NCI-H2107 (cell line): ENCODE measurements at regions not wholly inside any gene's neighbourhood (a gene's known extent, or its start where the extent isn't known, plus 50 kb on each side); places are given as distances from the start of the nearest gene placed in this dataset.
"Not testable (repeated sequence)": the region's sequence is repeated elsewhere in the genome, so short reads cannot be mapped to it uniquely, and the experiment has no call there.

Source experiments
- DNase-seq: peaks from one replicate; lab custom pipeline; 2025; lab: John Stamatoyannopoulos, UW

DNA sequence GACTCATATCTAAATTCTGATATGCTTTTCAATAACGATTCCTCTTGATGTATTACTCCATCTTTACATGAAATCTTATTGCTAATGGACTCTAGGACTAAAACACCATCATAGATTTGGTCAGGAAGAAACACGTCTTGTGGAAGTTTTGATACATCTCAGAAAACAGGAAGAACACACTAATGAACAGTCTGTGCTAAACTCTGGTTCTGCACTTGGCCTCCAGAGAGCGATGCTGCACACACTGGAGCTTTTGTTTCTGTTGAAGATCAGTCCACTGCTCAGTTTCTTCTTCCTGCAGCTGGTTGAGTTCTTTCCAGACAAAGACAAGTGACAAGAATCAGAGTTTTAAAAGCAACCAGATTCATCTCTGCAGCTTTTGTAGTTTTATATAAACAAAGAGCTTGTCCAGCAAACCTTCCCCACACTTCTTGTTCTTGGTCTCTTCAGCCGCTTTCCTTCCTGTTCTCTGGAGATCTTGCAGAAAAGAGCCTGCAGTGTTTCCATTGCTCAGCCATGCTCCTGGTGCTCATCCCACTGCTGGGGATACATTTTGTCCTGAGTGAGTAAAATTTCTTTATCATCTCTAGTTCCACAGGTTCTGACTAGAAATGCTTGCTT, 229.1 kb upstream of the OR4E1 start:
- no peak for DNase-seq

DNA sequence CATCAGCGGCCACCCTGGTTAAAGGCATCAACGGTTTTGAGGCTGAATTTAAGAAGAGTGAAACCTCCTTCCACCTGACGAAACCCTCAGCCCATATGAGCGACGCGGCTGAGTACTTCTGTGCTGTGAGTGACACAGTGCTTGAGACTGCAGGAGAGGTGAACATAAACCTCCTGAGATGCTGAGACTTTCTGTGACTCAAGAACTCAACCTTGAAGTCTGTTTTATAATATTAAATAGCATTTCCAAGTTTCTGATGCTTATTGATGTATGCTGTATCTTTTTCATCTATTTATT, 221.2 kb upstream of the OR4E1 start:
- not testable (repeated sequence) for DNase-seq

DNA sequence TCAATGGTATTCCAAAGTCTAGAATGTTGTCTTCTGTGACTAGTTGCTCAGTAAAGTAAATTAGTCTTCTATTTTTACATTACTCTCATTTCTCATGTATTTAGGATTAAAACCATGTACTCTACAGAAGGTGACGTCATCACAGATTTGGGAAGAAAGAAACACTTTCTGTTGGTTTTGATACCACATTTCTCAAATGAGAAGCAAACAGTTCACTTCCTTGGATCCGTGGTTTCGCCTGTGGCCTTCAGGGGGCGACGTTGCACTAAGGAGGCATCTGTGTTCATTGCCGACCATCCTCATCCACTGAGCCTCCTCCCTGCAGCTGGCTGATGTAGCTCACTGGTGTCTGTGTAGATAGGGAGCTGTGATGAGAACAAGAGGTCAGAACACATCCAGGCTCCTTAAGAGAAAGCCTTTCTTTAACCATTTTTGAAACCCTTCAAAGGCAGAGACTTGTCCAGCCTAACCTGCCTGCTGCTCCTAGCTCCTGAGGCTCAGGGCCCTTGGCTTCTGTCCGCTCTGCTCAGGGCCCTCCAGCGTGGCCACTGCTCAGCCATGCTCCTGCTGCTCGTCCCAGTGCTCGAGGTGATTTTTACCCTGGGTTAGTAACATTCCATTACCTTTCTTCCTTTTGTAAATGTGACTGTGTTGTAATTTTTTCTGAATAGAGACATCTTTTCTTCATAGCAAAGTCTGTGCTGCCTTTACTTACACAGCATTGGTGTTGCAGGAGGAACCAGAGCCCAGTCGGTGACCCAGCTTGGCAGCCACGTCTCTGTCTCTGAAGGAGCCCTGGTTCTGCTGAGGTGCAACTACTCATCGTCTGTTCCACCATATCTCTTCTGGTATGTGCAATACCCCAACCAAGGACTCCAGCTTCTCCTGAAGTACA, 220.6 kb upstream of the OR4E1 start:
- no peak for DNase-seq

DNA sequence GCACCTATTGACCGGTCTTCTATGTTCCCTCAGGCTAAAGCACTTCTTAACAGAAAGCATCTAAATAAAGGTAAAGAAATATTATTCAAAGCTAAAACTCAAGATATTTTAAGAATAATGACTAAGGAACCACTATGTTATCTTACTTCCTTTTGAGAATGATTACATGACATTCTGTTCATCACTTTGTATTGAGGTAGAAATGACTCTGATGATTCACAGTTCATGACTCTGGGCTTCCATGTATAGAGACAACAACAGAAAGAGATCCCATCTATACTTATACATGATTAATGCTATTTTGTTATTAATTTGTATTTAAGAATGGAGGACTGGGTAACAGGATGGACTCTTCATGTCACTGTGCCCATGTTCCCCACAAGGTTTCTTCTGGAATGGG, 218.3 kb upstream of the OR4E1 start:
- DNase-seq, result no peak

DNA sequence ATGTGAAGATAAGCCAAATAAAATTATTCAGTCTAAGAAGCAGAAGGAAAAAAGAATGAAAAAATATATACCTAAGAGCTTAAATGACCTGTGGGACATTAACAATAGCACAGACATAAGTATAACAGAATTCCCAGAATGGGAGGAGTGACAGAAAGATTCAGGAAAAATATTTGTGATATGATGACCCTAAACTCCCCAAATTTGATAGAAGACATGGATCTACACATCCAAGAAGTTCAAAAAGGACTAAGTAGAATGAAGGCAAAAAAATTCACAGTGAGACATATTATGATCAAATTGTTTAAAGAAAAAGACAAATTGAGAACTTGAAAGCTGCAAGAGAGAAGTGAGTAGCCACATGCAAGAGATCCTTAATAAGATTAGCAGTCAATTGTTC, 211.4 kb upstream of the OR4E1 start:
- no peak for DNase-seq

DNA sequence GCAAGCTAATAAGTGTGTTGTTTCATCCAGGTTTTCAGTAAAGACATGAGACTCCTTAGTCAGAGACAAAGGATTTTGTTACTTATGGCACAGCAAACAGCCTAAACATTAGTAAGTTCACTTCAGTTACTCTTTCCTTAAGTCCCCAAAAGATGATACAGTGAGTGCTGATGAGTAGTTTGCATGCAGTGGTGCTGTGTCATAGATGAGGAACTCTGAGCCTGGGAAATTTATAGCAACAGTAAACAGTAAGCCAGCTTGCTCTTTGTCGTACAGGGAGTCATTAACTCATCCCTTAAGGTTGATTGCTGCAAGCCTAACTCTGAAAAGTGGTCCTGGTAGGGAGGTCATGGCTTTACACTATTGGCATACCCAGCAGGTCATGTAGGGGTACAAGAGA, 208.6 kb upstream of the OR4E1 start:
- DNase-seq, result no peak

DNA sequence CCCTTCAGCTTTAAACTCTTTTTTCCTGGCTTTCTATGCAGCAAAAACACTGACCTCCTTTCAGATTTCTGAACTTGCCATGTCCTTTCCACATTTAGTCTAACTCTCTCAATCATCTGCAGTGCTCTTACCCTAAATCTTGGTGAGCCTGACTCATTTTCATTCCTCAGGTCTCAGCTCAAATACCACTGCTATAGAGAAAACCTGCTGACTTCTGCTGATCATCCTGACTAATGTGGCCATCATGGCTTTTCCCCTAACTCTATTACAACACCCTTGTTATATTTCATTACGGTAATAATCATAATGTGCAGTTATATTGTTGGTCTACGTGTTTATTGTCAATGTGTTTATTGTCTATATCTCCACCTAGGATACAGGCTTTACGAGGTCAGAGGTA, 207.3 kb upstream of the OR4E1 start:
- DNase-seq, result no peak

DNA sequence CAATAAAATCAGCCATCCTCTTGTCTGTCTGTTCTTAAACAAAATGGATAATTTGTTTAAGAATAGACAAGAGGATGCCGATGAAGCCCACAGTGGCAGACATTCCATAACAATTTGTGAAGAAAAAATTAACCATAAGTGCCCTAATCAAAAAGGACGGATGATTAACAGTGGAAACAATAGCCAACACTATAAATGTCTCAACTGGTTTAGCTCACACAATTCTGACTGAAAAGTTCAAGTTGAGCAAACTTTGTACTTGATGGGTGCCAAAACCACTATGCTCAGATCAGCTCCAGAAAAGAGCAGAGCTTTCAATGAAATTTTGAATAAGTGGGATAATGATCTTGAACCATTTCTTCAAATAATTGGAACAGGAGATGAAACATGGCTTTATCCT, 202.2 kb upstream of the OR4E1 start:
- DNase-seq, result no peak

DNA sequence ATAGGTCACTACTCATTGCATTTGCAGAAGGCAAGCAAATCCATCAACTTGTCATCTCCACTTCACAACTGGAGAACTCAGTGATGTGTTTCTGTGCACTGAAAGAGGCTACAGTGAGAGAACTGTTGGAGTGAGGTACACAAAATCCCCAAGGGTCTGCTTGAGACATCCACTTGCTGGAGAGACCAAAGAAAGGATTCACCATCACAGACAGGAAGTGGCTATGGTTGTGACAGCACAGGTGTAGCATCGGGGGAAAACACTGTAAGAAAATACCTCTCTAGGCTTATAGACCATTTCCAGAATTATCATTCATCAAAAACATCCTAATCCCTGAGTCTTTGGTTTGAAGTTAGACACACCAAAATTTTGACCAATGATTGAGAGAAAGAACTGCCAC, 201.3 kb upstream of the OR4E1 start:
- DNase-seq, result no peak

DNA sequence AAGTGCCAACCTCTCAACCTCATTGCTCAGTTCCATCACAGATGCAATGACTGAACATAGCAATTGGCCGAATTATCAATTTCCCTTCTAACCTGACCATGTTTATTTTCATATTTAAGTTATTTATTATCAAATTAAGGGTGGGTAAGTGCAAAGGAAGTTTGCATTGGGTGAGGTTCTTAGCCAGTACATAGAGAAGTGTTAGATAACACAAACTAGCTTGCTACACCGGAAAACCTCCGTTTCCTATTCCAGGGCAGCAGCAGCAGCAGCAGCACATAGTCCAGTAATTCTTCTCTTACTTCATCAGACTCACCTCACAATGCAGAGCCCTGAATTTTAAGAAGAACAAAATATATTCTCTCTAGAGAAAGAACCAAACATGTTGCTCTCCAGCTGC, 200.5 kb upstream of the OR4E1 start:
- DNase-seq, result no peak

DNA sequence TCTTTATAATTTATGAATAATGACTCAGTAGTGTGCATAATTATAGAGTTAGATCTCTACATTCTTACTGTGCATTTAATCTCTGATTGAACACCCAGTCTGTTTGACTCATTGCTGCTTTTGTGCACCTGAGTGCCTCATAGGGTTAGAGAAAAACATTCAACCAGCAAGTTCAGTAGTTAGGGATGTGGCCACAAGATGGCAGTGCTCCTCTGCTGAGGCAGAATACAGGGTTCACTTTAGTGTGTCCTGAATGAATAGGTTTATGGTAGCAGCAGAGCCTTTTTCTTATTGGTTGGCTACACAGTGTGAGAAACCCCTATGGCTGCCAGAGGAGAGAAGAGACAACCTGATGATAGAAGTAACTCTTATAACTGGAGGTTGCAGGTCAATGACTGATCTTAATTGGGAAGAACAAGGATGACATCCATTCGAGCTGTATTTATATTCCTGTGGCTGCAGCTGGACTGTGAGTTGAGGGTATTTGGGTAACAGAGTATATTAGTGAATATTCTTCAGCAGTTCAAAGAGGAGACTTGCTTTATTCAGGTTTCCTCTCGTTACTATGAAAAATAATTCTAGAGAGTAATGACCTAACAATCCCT, 194.9 kb upstream of the OR4E1 start:
- no peak for DNase-seq

DNA sequence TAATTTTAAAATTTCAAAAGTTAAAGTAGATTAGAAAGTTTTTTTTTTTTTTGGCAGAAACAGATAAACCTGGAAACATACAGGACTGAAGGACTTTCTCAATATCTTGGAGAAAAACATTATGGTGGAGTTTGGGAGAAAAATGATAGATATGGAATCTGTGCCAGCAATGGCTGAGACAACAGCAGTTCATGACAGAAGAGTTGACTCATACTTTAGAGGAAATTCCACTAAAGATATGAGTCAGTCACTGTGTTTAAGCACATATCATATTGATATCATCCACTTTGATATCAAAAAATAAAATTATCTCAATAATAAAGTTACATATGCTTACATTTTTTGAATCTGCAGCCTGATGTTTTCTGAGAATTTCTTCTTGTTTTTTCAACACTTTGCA, 193.9 kb upstream of the OR4E1 start:
- DNase-seq, result no peak

DNA sequence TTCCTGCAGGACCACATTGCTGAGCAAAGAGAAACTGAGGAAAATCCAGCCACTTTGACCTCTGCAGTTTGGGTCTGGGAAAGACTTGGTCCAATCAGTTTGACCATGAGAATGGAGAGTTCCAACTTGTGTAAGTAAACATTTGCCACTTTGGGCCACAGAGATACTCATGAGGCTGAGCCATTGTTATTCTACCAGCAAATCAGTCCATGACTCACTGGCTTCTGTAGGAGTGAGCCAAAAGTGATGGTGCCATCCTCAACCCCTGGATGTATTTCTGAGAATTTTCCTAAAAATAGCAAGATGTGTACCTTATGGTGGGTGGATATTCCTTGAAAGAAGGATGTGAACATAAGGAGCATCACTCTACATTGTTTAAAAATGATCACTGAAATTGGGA, 192.9 kb upstream of the OR4E1 start:
- no peak for DNase-seq

DNA sequence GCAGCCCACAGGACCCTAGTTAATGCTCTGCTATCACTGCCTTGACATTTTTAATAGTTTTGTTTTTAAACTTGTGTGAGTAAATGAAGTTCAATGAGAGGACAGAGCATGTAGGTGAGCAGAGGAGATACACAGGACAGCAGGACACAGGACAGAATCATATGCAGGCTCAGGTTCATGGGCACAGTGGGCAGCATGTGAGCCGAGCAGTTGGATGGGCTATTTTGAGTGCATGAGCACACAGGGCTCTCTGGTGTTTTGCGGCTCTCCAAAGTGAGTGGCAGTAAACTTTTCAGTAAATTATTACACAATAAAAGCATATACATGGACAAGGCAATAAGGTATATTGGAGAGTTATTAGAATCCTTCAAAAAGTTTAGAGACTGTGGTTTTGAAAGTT, 189.7 kb upstream of the OR4E1 start:
- DNase-seq, result no peak

DNA sequence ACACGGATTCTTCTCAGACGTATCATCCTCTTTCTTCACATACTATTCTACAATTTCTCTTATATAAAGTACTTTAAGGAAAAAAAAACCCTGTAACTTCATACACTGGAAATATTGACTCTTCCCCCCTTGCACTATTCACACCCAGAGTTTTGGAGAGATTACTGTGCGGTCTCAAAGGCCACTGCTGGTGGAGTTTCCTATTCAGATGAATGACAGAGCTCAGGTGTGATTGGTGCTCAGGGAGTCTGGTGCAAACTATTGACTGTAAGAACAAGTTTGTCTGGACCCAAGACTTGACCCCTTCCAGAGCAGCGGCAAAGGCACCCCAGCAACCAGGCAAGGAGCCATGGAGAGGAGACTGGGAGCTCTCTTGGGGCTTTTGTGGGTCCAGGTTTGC, 187.5 kb upstream of the OR4E1 start:
- DNase-seq, result no peak

DNA sequence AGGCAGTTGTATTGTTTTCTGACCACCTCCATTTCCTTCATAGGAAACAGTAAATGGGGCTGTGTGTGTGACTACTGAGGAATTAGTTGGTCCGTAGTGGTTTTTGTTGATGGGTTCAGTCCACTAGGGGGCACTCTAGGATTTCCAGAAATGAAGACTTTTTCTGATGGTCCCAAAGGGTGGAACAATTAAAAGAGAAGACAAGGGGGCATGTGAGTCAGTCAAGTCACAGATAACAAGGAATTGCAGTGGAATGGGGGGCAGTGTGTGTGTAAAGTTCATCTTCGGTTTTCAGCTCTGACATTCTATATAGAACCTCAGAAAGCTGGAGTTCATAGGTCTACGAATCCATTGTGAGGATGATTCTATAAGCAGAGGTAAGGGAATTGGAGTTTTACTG, 186.6 kb upstream of the OR4E1 start:
- no peak for DNase-seq

DNA sequence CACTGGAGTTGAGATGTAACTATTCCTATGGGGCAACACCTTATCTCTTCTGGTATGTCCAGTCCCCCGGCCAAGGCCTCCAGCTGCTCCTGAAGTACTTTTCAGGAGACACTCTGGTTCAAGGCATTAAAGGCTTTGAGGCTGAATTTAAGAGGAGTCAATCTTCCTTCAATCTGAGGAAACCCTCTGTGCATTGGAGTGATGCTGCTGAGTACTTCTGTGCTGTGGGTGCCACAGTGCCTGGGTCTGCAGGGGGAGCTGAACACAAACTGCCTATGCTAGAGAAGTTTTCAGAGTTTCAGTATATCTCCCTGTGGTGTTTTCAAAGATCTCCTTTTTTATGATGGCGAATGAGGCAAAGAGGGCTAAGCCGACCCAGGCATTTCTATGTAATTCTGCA, 179.2 kb upstream of the OR4E1 start:
- DNase-seq, result no peak

DNA sequence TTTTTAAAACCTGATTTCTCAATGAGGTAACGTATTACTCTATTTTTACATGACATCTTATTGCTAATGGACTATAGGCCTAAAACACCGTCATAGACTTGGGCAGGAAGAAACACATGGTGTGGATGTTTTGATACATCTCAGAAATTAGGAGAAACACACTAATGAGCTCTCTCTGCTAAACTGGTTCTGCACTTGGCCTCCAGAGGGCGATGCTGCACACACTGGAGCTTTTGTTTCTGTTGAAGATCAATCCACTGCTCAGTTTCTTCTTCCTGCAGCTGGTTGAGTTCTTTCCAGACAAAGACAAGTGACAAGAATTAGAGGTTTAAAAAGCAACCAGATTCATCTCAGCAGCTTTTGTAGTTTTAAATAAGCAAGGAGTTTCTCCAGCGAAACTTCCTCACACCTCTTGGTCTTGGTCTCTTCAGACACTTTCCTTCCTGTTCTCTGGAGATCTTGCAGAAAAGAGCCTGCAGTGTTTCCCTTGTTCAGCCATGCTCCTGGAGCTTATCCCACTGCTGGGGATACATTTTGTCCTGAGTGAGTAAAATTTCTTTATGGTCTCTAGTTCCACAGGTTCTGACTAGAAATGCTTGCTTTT, 178.5 kb upstream of the OR4E1 start:
- no peak for DNase-seq

DNA sequence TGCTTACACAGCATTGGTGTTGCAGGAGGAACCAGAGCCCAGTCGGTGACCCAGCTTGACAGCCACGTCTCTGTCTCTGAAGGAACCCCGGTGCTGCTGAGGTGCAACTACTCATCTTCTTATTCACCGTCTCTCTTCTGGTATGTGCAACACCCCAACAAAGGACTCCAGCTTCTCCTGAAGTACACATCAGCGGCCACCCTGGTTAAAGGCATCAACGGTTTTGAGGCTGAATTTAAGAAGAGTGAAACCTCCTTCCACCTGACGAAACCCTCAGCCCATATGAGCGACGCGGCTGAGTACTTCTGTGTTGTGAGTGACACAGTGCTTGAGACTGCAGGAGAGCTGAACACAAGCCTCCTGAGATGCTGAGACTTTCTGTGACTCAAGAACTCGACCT, 173.3 kb upstream of the OR4E1 start:
- DNase-seq, result not testable (repeated sequence)

DNA sequence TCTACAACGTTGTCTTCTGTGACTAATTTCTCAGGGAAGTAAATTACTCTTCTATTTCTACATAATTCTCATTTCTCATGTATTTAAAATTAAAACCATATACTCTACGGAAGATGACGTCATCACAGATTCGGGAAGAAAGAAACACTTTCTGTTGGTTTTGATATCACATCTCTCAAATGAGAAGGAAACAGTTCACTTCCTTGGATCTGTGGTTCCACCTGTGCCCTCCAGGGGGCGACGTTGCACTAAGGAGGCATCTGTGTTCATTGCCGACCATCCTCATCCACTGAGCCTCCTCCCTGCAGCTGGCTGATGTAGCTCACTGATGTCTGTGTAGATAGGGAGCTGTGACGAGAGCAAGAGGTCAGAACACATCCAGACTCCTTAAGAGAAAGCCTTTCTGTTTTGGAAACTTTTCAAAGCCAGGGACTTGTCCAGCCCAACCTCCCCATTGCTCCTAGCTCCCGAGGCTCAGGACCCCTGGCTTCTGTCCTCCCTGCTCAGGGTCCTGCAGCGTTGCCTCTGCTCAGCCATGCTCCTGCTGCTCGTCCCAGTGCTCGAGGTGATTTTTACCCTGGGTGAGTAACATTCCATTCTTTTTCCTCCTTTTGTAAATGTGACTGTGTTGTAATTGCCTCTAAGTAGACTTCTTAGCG, 172.7 kb upstream of the OR4E1 start:
- no peak for DNase-seq

DNA sequence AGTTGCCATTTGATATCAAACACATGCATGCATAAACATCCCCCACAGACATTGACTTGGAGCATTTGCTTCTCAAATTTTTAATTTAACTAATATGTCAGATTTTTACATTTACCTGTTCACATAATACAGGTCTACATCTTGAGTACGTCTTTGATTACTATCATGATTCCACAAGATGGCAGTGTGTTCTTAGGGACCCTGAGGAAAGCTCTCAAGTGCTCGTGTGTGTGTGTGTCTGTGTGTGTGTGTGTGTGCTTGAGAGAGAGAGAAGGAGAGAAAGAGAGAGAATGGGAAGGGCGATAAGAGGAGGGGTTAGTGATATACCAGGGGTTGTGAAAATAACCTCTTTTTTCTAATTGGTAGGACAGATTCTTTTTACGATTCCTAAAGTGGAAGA, 167.1 kb upstream of the OR4E1 start:
- no peak for DNase-seq

DNA sequence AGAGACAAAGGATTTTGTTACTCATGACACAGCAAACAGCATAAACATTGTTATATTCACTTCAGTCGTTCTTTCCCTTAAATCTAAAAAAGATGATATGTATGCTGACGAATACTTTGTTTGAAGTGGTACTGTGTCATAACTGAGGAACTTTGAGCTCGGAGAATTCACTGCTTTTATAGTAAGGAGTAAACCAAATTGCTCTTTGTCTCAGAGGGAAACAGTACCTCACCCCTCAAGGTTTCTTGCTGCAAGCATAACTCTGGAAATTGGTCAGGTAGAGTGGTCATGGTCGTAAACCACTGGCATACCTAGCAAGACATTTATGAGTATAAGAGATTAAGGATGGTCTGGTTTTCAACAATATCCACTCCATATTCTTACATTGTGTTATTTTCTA, 160.2 kb upstream of the OR4E1 start:
- DNase-seq, result no peak

DNA sequence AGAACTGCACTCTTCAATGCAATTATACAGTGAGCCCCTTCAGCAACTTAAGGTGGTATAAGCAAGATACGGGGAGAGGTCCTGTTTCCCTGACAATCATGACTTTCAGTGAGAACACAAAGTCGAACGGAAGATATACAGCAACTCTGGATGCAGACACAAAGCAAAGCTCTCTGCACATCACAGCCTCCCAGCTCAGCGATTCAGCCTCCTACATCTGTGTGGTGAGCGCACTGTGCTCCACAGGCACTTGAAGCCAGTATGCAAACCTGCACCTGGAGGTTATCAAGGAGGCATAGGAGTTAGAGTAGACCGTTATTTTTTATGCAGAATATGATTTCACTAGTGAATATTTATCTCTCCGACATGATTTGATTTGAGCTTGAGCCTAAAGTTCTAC, 152.2 kb upstream of the OR4E1 start:
- DNase-seq, result no peak
